Stimulated activated naive CD8-positive, alpha-beta T cell treated with anti-CD3 and anti-CD28 coated beads, Interleukin-15, Interleukin-2, amounts not matched to agents 100 U/mL and 50 U/mL, for 24 hours (primary cell): ENCODE measurements at regions not wholly inside any gene's neighbourhood (a gene's known extent, or its start where the extent isn't known, plus 50 kb on each side); places are given as distances from the start of the nearest gene placed in this dataset.

Experiments
- ATAC-seq: fragments of 150-1000 bp; cut with Tn5 transposase; one replicate; pipeline ENCODE4 v1.10.0; 2021
- DNase-seq: peaks from one replicate; pipeline ENCODE4 v3.0.0; 2021

DNA sequence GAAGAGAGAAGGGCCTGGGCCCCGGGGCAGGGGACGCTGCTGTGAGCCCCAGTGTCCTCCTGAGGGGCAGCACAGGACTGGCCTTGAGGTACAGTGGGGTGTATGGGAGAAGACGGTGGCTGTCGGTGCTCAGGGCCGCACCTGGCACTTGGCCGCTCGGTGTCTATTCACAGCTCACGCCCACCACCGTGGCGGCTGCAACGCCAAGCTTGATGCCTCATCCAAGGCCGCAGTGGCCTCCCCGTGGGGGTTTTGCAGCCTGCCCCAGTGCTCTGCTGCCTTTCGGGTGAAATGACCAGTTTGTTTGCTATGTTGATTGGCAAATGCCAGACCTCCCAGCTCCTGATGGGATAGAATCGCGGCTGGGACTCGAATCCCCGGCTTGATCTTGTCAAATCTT is 79.5 kb upstream of the SLCO4A1 start:
- ATAC-seq (no peak), DNase-seq (no peak)

DNA sequence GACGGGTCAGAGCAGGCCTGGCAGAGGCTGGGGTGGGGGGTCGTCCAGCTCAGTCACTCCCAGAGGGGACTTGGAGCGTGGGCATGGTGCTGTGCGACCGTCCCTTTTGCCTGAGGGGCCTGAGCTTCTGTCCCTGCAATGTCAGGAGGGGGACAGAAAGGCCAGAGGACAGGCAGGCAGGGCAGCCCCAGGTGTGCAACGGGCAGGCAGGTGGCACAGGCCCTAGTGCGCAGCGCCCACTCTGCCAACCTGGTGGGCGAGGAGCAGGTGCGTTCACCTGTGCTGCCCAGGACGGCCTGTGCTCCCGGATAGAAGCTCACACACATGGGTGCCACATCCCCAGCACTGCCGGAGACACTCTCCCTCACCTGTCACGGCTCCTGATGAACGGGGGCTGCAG is 78.7 kb upstream of the SLCO4A1 start:
- ATAC-seq = no peak
- DNase-seq = no peak

DNA sequence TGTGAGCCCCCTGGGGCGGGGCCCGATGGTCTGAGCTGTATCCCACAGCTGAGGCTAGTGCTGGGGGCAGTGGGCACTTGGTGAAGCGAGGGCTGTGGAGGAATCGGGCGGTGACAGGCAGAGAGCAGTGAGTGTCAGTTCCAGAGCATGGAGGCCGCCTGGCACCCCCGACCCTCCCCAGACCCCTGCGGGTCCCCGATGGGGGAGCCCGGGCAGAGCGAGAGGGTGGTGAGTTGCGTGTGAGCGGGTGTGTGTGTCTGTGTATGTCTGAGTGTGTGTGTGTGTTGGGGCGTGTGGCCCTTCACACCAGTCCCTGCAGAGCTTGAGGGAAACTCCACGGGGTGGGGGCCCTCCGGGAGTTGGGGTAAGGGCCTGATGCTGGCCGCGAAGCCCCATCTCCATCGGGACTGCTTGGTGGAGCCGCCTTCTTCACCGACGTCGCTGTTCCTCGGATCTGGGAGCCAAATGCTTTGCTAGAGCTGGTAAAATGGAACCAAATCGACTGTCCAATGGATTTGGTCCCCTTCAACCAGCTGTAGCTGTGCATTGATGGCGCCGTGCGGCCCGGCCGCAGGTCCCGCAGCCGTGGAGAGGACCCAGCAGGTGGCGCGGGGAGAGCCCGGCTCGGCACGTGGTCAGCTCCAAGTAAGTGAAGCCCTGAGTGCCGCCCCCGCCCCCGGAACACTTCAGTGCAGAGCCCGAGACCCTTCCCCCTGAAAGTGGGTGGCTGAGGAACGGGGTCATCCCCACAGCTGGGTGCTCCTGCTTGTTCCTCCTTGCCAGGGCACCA is 77.7 kb upstream of the SLCO4A1 start:
- no peak for ATAC-seq
- no peak for DNase-seq

DNA sequence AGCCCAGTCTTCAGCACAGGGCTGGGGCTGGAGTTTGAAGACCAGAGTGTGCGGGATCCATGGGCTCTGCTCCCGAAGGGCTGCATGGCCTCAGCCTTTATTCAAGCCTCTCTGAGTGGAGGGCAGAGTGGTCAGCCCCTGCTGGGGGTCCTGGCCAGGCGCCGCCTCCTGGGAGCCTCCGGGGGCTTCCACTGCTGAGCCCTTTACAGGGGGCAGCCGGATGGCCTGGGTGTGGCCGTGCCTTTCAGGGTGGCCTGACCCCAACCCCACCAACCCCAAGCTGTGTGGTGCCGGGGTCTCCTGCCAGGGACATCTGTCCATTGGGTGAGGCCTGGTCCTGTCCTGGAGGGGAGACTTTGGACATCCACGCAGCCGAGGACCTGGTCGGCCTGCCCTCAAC is 76.0 kb upstream of the SLCO4A1 start:
- ATAC-seq = no peak

DNA sequence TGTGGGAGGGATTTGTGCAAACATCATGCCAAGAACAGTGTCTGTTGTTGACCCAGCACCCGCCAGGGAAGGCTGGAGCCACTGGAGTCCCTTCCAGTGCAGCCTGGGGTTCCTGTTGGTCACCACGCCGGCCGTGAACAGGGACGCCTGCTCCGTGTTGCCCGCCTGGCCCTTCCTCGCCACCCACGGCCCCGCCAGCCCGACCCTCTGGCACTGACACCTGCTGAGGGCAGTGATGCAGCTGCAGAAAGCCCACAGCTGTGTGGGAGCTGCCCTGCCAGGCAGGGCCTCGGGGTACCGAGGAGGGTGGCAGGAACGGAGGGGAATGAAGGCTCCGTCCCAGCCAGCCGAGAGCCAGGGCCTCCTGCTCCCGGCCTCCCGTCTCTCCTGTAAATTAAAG is 75.5 kb upstream of the SLCO4A1 start:
- no peak for DNase-seq
- no peak for ATAC-seq

More for the DNA sequence above, 76.0 kb upstream of the SLCO4A1 start:
- DNase-seq = no peak

DNA sequence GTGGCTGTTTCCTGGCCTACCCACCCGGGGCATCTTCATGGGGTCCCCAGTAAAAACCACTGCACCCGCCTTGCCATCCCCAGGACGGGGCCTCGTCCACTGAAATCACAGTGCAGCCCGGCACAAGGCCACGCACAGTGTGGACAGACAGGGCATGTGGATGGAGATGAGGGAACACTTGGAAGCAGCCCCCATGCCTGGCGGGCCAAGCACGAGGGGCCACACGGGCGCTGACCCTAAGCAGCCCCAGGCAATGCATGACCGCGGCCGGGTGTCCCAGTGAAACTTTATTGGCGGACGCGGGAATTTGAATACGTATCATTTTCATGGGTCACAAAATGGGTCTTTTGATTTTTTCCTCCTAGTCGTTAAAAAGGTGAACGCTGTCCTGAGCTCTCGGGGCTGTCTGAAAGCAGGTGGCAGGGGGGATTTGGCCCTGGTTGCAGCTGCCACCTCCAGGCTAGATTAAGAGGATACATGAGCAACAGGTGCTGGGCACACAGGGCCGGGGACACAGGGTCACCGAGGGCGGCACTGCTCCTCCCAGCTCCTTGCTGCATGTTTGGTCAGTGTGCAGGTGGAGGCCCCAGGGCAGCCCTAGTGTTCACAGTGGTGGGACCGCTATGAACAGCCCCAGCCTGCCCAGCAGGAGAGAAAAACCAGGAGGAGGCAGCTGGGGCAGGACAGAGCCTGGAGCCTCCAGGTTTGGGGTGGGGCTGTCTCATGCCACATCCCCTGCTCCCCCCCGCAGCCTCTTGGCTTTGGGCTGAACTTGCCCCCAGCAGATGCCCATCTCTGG is 74.9 kb upstream of the SLCO4A1 start:
- no peak for DNase-seq
- ATAC-seq = no peak

DNA sequence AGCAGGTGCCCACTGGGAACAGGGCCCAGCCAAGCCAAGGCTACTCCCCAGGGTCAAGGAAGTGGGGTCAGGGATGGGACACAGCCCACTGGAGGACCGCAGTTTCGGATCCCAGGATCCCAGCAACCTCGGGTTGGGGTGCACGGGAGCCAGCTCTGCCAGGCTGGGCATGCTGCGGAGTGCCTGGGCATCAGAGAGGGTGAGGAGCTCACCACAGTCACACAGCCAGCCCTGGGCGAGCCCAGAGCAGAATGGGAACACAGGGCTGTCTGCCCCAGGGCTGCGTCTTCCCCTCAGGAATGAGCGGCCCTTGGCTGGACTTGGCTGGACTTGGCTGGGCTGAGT is 74.3 kb upstream of the SLCO4A1 start:
- DNase-seq (no peak), ATAC-seq (no peak)

DNA sequence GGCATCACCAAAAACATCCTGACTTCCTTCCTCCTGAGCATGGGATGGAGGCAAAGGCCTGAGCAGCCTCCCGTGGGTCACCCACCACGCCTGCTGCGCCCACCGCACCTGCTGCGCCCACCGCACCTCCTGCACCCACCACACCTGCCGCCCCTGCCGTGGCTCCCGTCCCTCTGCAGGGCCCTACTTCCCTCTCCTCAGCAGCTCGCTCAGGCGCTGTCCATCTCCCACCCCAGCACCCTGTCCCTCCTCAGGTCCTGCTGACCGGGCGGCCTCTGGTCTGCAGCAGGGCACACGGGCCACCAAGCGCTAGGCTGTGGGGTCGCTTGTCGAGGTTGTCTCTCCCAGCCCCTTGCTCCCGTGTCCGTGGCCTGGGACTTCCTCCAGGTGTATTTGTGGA is 72.7 kb upstream of the SLCO4A1 start:
- no peak for ATAC-seq
- DNase-seq = no peak

DNA sequence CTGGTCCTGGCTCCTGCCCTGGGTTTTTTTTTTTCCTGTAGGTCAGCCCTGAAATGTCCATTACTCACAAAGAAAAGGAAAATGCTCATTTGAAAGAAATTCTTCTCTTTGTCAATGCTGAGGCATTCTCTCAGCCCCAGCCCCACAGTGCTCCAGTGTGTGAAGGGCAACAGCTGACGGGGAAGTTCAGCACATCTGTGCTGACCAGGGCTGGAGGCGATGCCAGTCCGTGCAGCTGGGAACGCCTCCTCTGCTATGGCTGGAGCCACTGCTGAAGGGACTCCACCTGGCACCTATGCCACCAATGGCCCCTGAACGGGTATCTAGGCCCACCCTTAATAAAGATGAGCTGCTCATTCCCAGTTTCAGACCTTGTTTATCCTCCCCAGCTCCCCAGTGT is 71.9 kb upstream of the SLCO4A1 start:
- no peak for ATAC-seq
- DNase-seq = no peak

DNA sequence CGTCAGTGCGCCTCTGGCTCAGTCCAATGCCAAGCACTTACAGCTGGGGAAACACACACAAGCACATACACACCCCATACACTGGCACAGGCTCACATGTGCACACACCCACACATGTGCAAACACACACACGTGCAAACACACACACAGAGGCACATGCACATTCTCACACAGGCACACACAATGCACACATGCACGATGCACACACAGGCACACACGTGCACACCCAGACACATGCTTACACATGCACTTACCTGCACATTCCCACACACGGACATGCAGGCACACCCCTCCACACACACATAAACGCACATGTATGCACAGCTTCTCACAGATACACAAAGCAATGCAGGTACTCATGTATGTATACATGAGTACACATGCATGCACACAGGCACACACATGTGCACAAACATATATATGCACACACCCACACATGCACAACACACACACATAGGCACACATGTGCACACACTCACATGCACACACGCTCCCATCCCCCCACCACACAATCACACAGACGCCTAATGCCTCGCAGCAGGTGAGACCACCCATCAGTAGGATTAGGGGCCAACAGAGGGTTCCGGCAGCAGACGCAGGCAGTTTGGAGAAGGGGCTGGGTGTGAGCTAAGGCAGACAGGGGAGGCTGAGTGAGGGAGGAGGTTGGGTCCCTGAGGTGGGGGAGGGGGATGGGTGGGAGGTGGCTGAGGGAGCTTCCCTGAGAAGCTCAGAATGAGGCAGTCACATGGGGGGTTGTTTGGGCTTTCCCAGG is 71.2 kb upstream of the SLCO4A1 start:
- no peak for ATAC-seq
- DNase-seq = no peak

DNA sequence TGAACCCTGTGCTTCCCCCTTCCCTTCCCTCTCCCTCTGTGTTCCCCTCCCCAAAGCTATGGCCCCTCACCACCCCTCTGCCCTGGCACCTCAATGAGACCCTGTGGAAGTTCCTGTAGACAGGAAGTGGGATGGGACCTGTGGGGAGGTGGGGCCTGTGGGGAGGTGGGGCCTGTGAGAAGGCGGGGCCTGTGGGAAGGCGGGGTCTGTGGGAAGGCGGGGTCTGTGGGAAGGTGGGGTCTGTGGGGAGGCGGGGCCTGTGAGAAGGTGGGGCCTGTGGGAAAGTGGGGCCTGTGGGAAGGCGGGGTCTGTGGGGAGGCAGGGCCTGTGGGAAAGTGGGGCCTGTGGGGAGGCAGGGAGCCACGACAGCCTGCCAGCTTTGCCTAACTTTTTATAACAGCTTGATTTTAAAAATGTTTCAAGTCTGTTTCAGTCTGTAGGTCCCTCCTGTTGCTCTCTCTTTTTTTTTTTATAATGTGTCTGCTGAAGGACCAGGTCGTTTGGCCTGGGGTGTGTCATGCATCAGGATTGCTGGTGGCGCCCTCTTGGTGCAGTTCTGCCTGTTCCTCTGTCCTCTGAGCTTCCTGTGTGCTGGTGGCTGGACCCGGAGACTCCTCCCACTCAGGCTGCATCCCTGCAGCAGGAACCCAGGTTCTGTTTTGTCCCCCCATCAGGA is 70.5 kb upstream of the SLCO4A1 start:
- DNase-seq = no peak
- ATAC-seq = no peak

DNA sequence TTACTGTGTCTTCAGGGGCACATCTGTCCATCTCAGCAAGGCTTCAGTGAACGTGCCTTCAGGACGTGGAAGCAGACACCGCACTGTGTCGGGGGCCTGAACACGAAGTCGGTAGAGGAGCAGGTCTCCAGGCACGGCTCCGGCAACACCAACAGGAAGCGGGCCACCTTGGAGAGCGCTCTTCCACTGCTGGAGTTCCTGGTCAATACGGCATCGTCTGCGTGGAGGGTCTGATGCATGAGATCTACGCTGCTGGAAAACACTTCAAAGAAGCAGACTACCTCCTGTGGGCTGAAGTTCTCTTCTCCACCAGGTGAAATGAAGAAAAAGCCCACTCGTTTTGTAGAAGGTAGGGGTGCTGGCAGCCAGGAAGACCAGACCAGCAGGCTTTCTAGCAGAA is 69.3 kb upstream of the SLCO4A1 start:
- no peak for DNase-seq
- ATAC-seq = no peak

DNA sequence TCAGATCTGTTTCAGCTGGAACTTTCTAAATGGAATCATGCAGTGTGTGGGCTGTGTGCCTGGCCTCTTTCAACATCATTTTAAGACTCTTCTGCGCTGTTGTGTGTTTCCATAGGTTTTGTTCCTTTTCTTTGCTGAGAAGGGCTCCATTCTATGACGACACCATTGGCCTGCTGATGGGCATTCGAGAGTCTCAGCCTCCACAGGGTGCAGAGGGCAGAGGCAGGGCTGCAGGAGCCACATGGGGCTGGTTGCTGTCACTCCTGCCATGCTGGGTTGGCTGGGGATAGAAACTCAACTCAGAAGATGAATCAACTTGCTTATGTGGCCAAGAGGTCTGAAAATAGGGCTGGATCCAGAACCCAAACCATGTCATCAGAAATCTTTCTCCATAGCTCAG is 68.5 kb upstream of the SLCO4A1 start:
- DNase-seq = no peak

DNA sequence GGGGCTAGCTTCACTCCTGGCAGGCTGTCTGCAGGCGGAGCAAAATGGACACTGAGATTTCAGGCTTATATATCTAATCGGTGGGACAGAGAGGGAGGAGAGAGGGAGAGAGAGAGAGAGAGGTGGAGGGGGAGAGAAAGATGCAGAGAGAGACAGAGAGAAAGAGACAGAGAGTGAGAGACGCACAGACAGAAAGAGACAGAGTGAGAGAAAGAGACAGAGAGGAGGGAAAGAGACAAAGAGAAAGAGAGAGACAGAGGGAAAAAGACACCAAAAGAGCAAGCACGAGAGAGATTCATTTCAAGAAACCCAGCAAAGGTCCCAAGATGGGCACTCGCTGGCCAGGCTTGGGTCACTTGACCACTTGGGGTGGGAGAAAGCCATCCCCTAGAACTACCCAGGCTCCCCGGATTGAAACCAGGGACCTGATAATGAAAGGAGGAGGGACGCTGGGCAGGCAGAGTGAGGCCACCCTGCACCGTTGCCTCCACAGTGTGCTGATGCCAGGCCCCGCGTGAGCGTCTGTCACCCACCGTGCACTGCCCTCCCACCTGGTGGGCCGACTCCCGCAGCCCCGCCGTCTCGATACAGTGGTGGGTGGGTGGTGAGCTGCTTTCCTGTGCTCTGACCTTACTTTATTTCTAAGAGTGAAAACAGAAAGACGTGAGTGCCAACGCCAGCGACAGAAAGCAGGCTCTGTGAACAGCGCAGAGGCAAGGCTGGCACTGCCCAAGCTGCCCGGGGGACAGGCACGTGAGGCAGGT is 67.9 kb upstream of the SLCO4A1 start:
- ATAC-seq (no peak), DNase-seq (no peak)

More for the DNA sequence above, 68.5 kb upstream of the SLCO4A1 start:
- no peak for ATAC-seq

DNA sequence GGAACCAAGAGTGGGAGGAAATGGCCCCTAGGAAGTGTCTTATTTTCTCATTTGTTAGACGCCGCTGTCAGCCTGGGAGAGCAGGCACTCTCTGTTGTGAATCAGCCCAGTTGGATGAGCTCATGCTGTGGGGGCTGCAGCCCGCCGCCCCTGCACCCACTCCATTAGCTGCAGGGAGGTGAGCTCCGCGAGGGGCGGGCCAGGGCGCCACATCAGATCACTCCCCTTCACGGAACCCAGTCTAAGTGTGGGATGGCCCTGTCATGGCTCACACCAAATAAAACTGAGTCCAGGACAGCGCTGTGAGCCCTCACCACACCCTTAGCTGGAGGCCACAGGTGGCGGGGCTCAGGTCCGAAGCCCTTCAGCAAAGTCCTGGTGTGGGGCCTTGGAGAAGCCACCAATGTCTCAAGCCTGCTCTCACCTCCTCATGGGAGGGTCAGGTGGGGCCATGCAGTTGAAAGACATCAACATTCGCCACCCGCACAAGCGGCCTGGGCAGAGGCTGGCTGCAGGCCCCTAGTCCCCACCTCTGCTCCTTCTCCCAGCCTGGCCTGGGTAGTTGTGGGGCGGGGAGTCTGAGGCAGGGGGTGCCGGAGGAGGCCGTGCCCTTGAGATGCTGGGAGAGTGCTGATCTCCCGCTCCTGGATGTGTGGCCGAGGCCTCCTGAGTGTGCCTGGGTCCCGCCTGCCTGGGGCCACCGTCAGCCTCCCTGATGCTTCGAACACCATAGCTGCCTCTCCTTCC is 66.2 kb upstream of the SLCO4A1 start:
- ATAC-seq (peak; percentile 20), DNase-seq (no peak)

DNA sequence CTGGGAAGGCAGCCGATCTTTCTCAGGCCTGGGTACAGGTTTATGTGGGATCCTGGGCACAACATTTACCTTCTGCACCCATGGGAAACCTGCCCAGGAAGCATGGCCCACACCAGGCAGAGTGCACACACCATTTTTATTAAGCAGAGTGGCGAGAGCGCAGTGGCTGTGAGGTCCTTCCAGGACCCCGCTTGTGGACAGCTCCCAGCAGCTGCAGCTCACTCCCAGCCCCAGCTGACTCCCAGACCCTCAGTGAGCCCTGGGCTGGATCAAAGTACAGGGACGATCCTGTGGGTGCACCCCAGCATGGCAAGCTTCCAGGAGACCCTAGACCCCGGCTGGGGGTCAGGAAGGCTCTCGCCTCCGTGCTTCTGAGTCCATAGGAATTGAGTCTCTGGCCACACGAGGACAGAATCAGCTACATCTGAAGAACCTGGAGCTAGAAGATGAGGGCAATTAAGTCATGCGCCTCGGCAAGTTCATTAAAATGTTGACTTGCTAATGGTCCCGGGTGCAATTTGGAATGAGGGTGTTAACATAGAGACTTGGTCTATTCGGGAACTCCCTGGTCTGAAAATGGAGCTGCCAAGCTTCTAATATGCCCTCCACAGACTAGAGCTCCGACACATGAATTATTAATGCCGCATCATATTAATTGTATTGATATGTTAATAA is 65.4 kb upstream of the SLCO4A1 start:
- ATAC-seq (no peak), DNase-seq (no peak)

DNA sequence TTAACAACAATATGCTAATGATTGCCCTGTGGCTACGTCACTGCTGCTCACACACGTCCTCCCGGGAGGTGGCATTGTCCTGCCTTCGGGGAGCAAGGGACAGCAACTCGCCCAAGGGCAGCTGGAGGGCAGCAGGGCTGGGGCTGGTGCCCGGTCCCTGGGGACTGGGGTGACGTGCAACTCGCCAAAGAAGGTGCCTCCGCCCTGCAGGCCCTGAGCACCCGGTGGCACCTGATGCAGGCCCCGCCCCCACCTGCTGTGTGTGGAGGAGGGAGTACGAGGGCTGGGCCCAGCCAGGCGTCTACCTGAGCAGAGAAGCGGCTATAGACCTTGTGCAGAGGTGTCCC is 64.8 kb upstream of the SLCO4A1 start:
- ATAC-seq (no peak), DNase-seq (no peak)

DNA sequence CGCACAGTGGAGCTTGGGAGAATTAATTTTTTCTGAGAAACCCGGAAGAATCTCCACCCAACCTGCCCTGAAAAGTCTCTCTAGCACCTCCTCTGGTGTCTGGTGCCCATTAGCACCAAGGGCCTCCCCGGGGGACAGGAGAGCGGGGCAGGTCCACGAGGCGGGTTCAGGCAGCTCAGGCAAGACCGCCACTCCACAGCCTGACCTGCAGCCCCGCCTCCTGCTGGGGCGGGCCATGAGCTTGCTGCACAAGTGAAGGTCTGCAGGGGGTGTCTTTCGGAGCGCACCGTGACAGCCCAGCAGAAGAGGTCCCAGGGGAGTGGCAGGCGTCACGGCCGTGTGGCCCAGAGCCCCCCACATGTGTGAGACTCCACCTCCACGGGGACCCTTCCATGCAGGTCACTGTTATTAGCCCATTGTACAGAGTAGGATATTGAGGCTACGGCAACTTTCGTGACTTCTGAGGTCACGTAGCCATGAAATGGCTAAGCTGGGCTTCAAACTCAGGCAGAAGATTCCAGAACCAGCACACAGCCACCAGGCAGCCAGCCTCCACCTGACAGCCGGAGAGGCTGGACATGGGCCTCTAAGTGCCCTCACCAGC is 63.9 kb upstream of the SLCO4A1 start:
- DNase-seq (no peak), ATAC-seq (no peak)

DNA sequence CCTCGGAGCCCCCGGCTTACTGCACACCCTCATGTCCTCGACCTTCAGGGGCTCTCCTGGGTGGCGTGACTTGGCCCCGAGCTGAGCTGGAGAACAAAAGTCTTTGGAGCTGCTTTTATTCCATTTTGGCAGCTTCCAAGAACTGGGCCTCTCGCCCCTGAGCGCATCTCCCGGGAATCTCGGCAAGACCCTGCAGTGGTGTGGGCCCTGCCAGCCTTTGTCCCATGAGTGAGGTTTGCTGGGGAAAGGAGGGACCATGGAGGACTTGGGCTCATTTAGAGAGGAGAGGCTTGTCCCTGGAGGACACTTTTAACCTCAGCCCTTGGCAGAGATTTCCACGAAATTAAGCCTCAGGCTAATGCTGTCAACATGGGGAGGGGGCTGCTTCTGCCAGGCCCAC is 62.3 kb upstream of the SLCO4A1 start:
- DNase-seq (no peak), ATAC-seq (no peak)

DNA sequence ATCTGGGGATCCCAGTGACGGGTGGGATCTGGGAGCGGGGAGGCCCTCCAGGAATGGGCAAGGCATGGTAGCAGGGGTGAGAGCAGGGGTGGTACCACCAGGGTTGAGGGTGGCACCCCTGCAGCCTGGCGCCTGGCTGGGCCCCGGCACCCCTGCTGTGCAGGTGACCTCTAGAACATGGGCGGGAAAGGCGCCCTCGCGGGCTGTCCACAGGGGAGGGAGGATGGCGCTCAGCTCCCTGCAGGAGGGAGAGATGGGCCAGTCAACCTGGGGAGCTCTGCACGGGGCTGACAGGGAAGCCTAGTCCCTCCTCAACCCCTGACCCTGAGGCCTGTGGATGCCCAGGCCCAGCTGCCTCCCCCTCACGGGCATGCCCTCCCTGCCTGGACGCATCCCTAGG is 61.6 kb upstream of the SLCO4A1 start:
- no peak for DNase-seq
- no peak for ATAC-seq
